ENCODE measurements at regions not wholly inside any gene's neighbourhood (a gene's known extent, or its start where the extent isn't known, plus 50 kb on each side); places are given as distances from the start of the nearest gene placed in this dataset.

- Mint-ChIP-seq H3K4me1 (ENCODE audit: low read depth, unreplicated experiment) (no peaks in the 10 kb centered on the region), H3K27ac (ENCODE audit: unreplicated experiment) (no peak overlapping the region), H3K27me3 (ENCODE audit: unreplicated experiment) (no peaks in the 10 kb centered on the region), H3K4me3 (ENCODE audit: low read depth, unreplicated experiment) (no peak overlapping the region), H3K36me3 (ENCODE audit: insufficient read depth, unreplicated experiment) (no peaks in the 10 kb centered on the region), H3K9me3 (ENCODE audit: low read depth, unreplicated experiment) (no peaks in the 10 kb centered on the region)
- CTCF ChIA-PET, result no interaction called here
- BruUV-seq (replicated peaks), result no TSS peak
- intact Hi-C loops (cut with micrococcal nuclease; ENCODE audit: unreplicated experiment), result no loop called here
- DNase-seq, result no peak
- no peak for TF ChIP-seq CTCF (IDR thresholded peaks at IDR 0.05; ENCODE audit: unreplicated experiment)
Observed at GRCh38 chr7:33661430-33662160, 243.7 kb upstream of the BMPER start.

- Mint-ChIP-seq H3K4me1 (ENCODE audit: low read depth, unreplicated experiment) (peaks cover 14% of the 10 kb centered on the region), H3K27me3 (ENCODE audit: unreplicated experiment) (peaks cover 23% of the 10 kb centered on the region), H3K4me3 (ENCODE audit: low read depth, unreplicated experiment) (no peak overlapping the region), H3K36me3 (ENCODE audit: insufficient read depth, unreplicated experiment) (no peaks in the 10 kb centered on the region), H3K9me3 (ENCODE audit: low read depth, unreplicated experiment) (no peaks in the 10 kb centered on the region), H3K27ac (ENCODE audit: unreplicated experiment) (no peak overlapping the region)
- DNase-seq, result no peak
- no TSS peak for BruUV-seq (replicated peaks)
- TF ChIP-seq CTCF (IDR thresholded peaks at IDR 0.05; ENCODE audit: unreplicated experiment), result no peak
- intact Hi-C loops (cut with micrococcal nuclease; ENCODE audit: unreplicated experiment), result no loop called here
- CTCF ChIA-PET, result no interaction called here
Observed at GRCh38 chr7:33666531-33666930, 238.8 kb upstream of the BMPER start.

GRCh38 chr7:33667196-33667595, 238.1 kb upstream of the BMPER start:
- CTCF ChIA-PET, result no interaction called here
- TF ChIP-seq CTCF (IDR thresholded peaks at IDR 0.05; ENCODE audit: unreplicated experiment), result no peak
- H3K27me3 Mint-ChIP-seq (ENCODE audit: unreplicated experiment), result peaks cover 23% of the 10 kb centered on the region
- H3K4me3 Mint-ChIP-seq (ENCODE audit: low read depth, unreplicated experiment), result no peak overlapping the region
- no peak overlapping the region for H3K27ac Mint-ChIP-seq (ENCODE audit: unreplicated experiment)
- no TSS peak for BruUV-seq (replicated peaks)
- no peak for DNase-seq
- intact Hi-C loops (cut with micrococcal nuclease; ENCODE audit: unreplicated experiment), result no loop called here
- H3K36me3 Mint-ChIP-seq (ENCODE audit: insufficient read depth, unreplicated experiment), result no peaks in the 10 kb centered on the region
- peaks cover 14% of the 10 kb centered on the region for H3K4me1 Mint-ChIP-seq (ENCODE audit: low read depth, unreplicated experiment)
- H3K9me3 Mint-ChIP-seq (ENCODE audit: low read depth, unreplicated experiment), result no peaks in the 10 kb centered on the region

GRCh38 chr7:33669251-33669670, 236.1 kb upstream of the BMPER start:
- DNase-seq, result no peak
- H3K27me3 Mint-ChIP-seq (ENCODE audit: unreplicated experiment), result peaks cover 23% of the 10 kb centered on the region
- intact Hi-C loops (cut with micrococcal nuclease; ENCODE audit: unreplicated experiment), result no loop called here
- H3K4me3 Mint-ChIP-seq (ENCODE audit: low read depth, unreplicated experiment), result no peak overlapping the region
- no peaks in the 10 kb centered on the region for H3K9me3 Mint-ChIP-seq (ENCODE audit: low read depth, unreplicated experiment)
- no peak for TF ChIP-seq CTCF (IDR thresholded peaks at IDR 0.05; ENCODE audit: unreplicated experiment)
- no TSS peak for BruUV-seq (replicated peaks)
- no peaks in the 10 kb centered on the region for H3K36me3 Mint-ChIP-seq (ENCODE audit: insufficient read depth, unreplicated experiment)
- H3K27ac Mint-ChIP-seq (ENCODE audit: unreplicated experiment), result no peak overlapping the region
- CTCF ChIA-PET, result no interaction called here
- H3K4me1 Mint-ChIP-seq (ENCODE audit: low read depth, unreplicated experiment), result peaks cover 14% of the 10 kb centered on the region

Measured in Calu3 (cell line).